SKM-1 treated with dmso at 0.1 percent for 144 hours (cell line): ENCODE measurements at regions not wholly inside any gene's neighbourhood (a gene's known extent, or its start where the extent isn't known, plus 50 kb on each side); places are given as distances from the start of the nearest gene placed in this dataset.

Experiments
- DNase-seq: peaks from one replicate; lab custom pipeline; 2025; ENCODE audit not compliant: unreplicated experiment; lab: John Stamatoyannopoulos, UW

DNA sequence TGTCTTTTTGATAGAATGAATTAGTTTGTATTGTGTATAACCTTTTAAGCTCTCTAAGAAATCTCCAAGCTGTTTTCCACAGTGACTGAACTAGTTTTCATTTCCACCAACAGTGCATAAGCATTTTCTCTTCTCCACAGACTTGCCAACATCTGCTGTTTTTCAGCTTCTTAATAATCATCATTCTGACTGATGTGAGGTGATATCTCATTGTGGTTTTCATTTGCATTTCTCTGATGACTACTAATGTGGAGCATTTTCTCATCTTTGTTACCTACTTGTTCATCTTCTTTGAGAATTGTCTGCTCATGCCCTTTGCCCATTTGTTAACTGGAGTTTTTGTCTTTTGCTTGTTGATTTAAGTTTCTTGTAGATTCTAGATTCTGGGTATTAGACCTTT is 777.5 kb downstream of the OTOL1 start:
- DNase-seq = no peak

DNA sequence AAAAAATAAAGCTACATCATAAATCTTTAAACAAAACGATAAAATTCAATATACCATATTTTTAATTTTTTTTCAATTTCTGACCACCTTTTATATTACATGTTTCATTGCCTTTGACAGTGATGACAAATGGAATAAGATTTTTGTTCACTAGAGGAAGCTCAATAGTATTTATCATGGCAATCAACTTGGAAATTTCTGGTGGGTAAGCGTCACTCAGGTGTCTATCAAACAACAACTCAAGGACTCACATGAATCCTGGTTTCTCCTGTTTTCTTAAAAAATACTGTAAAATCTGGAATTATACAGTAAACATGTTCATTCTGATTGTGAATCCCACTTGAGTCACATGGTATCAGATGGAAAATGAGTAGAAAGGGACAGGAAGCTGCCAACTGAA is 782.2 kb downstream of the OTOL1 start:
- no peak for DNase-seq

DNA sequence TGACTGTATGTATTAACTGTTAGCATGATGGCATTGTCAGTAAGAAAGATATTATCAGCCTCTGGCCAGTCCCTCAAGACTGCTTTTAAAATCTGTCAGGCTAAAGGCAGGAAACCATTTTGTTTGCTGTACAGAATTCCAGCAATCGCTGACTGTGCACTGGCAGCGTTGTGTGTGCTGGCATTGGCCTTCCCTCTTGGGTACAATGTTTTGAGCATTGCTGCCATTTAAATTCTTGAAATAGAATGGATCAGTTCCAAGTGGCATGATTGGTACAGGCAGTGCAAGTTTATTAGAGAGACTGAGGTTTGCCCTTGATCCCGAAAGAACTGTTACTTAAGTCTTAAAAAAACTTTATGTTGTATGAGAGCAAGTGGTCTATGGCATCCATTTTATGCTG is 788.7 kb downstream of the OTOL1 start:
- no peak for DNase-seq

DNA sequence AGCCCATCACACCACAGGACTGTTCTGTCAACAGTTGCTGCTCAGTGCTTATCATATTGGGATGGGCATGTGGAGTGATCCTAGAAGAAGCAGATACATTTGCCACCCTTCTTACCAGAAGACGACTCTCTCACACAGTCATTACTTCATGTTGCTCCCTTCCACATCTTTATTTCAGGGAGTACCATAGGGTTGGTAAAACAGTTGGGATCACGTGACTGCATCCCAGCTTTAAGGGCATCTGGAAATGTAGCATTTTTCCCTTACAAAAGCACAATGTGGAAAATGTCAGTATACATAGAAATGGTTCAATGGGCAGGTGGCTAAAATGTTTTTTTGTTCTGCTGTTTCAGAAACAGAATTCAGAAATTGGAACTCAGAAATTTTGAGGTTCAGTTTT is 791.0 kb downstream of the OTOL1 start:
- DNase-seq = no peak

DNA sequence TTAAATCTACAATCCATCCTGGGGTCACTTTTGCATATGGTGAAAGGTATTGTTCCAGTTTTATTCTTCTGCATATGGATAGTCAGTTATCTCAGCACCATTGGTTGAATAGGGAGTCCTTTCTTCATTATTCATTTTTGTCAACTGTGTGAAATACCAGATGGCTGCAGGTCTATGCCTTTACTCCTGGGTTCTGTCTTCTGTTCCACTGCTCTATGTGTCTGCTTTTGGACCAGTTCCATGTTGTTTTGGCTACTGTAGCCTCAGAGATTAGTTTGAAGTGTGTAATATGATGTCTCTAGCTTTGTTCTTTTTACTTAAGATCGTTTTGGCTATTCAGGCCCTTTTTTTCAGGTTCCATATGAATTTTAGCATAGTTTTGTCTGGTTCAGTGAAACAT is 795.8 kb downstream of the OTOL1 start:
- DNase-seq = no peak

DNA sequence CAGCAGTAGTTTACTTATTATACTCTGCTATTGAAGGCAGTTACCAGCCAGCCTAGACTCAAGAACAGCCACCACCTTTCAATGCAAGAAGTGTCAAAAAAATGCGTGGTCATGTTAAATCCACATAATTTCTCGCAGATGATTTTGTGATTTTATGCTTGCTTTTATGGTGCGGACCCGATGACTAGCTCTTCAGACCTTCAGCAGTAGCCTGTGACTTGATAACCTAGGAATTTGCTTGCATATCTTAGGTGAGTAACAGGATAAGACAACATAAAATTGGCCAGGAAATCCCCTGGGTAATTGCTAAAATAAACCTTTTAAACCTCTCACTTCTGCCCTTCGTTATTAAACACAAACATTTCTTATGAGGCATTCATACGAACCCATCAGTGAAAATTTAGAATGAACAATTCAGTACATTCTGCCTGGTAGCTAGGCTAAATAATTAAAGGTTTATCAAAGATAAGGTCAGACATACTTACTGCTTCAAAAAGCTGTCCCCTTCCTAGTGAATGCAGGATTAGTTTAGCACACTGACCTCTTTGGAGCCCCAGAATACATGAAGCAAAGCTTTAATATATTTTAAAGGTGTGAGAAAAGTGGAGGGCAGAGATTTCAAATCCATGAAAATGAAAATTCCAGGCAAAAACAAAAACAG is 798.8 kb downstream of the OTOL1 start:
- DNase-seq = no peak

DNA sequence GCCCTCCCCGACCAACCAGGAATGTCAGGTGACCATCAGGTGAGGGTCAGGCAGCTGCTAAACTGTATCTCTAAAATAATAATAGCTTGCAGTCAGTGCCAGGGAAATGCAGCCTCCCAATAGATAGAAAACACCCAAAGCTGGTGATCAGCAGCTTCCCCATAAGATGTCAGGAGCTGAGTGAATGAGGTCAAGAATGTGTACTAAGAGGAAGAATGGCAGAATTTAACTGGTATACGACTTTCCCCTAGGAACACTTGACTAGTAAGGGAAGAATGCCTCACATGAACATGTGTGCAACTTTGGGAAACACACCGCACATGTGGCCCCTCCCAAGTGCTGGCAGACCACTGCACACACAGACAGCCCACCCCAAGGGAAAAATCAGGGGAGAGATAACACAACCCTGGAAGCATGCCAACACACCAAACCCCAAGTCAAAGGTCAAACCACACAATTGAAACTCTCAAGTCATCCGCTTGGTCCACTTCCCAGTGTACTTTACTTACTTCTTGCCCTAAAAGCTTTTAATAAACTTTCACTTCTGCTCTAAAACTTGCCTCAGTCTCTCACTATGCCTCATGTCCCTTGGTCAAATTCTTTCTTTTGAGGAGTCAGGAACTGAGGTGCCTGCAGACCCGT is 806.5 kb downstream of the OTOL1 start:
- DNase-seq = peak; percentile 10

DNA sequence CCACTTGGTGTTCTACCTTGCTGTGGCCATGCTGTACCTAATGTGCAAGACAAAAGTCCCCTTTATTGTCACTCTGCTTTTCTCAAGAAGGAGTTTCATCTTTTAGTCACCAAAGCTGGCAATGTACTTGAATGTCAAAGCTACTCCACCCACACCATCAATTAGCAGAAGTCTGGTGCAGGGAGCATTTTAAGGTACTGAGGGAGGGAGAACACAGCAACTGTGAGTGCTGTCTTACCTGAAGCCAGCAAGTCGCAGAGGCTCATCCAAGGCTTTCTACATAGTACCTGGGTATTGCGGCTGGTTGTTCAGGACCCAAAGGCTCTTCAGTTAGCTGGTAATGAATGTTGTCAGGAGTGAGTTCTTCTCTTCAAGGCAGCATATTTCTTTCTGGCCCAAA is 820.4 kb downstream of the OTOL1 start:
- no peak for DNase-seq

DNA sequence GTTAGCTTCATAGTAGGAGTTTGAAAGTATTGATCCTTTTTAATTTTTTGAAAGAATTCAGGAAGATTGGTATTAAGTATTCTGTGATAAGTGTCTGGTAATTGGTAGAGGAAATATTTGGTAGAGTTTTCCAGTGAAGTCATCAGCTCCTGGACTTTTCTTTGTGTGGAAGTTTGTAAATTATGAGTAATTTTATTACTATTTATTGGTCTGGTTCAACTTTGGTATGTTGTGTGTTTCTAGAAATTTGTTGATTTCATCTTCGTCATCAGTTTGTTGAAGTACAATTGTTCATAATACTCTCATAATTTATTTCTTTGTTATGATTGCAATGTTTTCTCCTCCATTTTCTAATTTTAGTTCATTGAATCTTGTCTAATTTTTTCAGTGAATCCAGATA is 832.0 kb downstream of the OTOL1 start:
- no peak for DNase-seq

DNA sequence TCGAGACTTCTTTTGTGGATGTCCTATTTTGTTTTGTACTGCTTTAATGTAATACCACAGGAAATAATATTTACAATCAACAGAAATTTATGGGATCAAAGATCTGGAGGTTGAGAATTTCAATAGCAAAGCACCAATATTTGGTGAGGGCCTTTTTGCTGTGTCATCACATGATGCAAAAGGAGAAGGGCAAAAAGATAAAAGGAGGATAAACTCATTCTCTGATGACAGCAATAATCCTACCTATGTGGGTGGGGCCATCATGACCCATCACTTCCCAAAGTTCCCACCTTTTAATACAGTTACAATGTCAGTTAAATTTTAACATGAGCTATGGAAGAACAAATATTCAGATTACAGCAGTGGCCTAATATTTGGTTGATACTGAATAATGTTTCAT is 832.9 kb downstream of the OTOL1 start:
- DNase-seq = no peak

DNA sequence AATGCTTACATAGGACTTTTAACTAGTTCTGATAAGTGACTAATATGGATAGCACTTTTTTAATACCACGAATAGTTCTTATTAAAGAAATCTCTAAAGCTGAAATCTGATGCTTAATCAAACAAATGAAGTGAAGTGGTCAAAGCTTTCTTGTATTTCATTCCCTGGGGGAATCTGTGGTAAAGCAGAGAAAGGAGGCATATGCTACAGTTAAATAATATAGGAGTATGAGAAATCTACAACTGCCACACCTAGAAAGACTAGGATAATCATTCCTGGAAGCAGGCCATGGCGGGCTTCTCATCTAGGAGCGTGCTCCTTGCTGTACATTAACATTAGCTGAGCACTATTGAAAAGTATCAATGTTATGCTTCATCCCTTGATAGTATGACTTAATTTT is 835.7 kb downstream of the OTOL1 start:
- DNase-seq = no peak

DNA sequence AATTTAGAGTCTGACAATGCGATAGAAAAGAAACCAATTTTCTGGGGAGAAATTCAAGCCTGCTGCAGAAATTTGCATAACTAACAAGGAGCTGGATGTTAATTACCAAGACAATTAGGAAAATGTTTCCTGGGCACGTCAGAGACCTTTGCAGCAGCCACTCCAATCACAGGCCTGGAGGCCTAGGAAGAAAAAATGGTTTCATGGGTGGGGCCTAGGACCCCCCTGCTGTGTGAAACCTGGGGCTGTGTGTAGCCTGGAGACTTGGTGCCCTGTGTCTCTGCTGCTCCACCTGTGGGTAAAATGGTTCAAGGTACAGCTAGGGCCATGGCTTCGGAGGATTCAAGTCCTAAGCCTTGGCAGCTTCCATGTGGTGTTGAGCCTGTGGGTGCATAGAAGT is 837.9 kb downstream of the OTOL1 start:
- no peak for DNase-seq

DNA sequence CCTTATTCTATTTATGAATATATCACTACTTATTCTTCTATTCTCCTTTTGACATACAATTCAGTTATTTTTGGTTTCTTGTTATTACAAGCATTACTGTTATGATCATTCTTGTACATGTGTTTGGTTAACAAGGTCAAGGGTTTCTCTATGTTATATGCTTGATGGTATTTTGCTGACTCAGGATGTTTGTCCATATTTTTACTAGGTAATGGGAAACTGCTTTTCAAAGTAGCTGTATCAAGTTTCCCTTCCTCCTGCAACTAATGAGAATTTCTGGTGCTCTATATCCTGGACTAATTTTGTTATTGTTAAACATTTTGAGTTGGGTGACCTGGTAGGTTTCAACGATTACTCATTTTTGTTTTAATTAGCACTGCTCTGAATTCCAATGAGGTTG is 841.0 kb downstream of the OTOL1 start:
- no peak for DNase-seq

DNA sequence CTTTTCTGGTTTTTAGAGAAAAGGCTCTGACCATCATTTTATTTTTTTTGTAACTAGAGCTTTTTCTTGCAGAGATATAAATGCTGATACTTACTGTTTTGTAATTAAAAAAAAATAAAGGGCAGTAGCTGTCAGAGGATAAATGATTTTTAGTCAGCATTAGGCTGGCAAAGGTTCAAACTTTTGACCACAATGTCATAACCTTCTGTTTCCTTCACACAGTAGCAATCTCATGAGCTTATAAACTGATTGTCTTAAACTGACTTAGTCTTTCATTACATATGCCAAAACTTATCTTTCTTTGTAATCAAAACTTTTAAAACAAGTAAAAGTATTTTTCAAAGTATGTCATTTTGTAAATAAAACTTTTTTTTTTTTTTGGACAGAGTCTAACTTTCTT is 841.9 kb downstream of the OTOL1 start:
- DNase-seq = no peak

DNA sequence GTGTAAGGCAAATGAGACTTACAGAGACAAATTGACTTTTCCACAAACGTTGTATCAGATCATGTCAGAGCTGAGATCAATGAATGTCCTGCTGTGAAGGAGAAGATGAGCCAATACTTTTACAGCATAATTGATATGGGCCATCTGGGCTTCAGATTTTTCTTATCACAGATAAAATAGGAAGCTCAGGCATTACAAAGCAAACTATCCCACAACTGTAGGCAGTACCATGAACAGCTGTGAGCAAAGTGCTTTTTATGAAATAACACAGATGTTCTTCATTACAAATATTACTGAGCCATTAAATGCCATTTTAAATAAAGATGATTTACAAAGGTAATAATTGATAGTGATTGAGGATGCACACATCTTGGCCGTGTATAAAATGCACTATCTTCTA is 852.3 kb downstream of the OTOL1 start:
- DNase-seq = no peak

DNA sequence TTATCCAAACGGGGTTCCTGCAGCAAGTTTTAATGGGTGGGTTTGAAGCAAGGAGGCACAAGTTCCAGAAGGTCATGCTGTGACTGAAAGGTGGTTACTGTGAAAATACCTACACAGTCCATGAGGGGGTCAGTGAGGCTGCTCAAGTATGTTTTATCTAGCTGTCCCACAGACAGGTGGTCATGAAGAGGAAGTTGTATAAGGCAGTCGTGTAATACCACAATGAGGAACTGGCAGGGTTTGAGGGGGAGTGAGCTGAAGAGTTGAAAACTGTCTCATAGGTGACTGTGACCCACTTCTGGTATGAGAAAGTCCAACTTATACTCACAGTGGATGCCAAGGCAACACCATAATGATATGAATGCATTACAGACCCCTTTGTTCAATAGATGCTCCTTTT is 856.8 kb downstream of the OTOL1 start:
- DNase-seq = peak; percentile 78

DNA sequence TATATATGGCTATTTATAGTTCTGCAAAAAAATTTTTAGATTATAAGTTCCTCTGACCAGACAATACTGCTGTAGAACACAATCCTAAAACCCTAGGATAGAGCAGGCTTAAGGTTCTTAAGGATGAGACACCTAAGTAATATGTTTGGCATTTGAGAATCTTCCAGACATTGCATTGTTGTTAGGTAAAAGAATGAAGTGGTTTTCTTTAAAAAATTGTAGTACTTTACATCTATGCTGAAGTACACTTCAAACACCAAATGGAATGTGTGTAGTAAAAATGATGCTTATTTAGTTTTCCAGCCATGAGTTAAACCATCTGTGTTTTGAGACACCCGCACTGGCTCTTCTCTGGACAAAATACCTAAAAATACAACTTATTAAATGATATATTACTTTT is 857.7 kb downstream of the OTOL1 start:
- DNase-seq = no peak

DNA sequence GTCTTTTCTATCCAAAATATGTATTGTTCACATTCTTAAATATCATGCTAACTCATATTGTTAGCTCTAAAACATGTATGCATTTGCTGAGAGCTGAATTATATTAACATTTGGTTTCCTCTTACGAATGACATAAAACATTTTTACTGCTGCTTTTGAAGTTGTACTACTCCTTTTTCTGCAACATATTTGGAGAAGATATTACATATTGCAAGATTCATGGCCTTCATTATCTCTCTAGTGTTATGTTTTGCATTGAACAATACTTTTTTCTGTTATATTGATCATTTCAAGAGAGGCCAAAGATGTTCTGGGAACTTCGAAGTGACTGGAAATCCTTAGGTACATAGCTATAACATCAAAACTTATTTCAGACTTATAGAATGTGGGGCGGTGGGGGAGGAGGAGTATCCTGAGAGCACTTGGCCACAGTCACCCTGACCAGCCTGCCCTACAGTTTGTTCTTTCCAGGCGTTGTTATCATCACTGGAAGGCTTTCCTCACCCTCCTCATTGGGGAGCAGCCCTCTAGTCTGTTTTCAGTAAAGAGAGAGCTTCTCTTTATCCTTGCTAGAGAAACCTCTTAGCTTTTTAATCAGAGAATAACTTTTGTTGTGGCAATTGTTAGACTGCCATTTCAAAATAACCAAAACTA is 868.6 kb downstream of the OTOL1 start:
- no peak for DNase-seq

DNA sequence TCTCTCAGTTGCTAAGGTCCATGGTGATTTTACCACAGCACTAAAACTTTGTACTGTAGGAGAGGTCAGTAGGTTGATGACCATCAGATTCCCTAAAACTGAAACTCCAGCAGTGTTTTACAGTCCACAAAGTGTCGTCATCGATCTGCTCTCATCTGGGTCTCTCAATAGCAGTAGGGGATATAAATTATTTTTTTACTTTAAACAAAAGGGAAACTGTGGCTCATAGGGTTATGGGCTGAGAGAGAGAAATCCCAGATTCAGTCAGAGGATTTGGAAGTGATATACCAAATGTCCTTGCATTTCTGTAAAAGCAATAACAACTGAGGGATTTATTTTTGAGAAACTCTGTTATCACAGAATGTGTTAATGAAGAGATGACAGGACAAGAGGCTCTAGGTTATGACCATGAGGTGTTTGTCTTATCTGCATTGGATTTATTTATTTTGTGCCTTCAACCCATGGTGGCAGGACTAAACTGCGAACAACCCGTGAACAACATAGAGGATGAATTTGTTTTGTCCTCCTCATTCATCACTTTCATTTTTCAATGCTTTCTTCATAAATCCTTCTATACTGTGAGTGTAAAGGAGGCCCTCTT is 869.7 kb downstream of the OTOL1 start:
- no peak for DNase-seq

DNA sequence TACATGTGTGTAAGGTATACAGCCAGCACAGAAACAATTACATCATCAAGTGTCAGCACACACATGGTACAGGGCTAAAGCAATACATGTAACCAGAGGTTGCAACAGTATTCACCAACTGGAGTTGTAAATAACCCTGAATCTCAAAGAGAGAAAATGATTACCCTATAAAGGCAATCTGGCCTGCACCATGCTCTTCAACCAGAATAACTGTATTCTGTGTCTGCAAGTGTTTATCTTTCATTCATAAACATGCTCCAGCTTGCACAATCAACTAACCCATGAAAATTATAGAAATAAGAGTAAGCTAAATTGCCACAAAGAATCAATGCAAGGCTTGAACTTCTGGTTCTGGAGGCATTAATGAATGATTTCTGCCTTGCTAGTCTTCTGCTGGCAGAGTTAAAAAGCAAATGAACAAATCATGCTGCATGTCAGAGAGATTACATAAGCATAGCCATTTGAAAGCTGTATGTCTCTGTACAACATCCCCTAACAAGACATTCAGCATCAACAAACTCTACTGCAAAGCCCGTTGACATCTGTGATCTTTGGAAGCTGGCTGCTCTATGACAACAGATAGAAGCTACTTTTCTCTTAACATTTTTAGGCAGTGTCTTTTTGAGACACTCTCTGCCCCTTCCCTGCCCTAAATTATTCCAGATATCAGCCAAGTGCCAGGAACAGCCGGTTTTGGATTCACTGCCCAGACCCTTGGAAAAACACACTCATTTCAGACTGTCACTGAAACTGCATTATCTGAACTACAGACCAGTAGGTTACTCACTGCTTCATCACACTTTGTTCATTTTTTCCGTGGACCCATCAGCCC is 871.0 kb downstream of the OTOL1 start:
- no peak for DNase-seq

DNA sequence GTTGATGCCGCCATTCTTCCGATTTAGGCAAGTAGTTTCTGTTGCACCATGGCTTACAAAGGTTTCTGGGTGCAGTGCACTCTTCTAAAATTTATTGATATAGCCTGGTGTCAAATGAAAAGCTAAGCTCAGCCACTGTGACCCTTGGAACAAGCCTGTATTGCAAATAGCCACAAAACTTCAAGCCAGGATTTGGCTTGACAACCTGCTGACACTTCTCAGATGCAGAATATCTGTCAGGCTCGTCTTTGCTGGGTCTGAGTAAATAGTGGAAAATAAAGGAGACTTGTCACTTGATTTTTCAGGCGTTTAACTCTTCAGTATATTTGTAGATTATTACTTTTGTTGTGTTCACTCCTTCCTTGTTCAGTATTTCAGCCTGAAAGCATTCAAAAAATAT is 871.8 kb downstream of the OTOL1 start:
- no peak for DNase-seq
